Stomach (tissue), 4 donors: ENCODE measurements at regions not wholly inside any gene's neighbourhood (a gene's known extent, or its start where the extent isn't known, plus 50 kb on each side); places are given as distances from the start of the nearest gene placed in this dataset.

Experiments
- CTCF ChIP-seq, 7 experiments: fragments of 450-650 bp in 4 of 7; fragments of 200-600 bp in 3 of 7; sonication (generic) in 3 of 7; IDR thresholded peaks; one replicate each; pipeline ENCODE4 v1.5.1; 2016 to 2019; ENCODE audit warnings: antibody characterized with exemption in 7 of 7, control low read depth in 2 of 7, mild to moderate bottlenecking in 1 of 7
- EP300 ChIP-seq: sonication (generic); formaldehyde crosslinking; IDR thresholded peaks from one replicate; pipeline ENCODE4 v1.6.1; 2017; ENCODE audit warnings: antibody characterized with exemption
- POLR2A ChIP-seq, 4 donors: fragments of 450-650 bp; IDR thresholded peaks; one replicate each; pipeline ENCODE4 v1.6.1; 2016; ENCODE audit warnings: antibody characterized with exemption in 4 of 4, control low read depth in 2 of 4, mild to moderate bottlenecking in 1 of 4, moderate library complexity in 1 of 4
- POLR2AphosphoS5 ChIP-seq, 3 donors: sonication (generic); formaldehyde crosslinking; IDR thresholded peaks; one replicate each; pipeline ENCODE4 v1.6.1; 2016; ENCODE audit warnings: antibody characterized with exemption in 3 of 3

- TF ChIP-seq POLR2A (IDR thresholded peaks at IDR 0.05) = no peak
- no peak for TF ChIP-seq CTCF (IDR thresholded peaks at IDR 0.05)
- TF ChIP-seq EP300 = no peak
- TF ChIP-seq POLR2AphosphoS5 (IDR thresholded peaks at IDR 0.05) = no peak
Observed at GRCh38 chr2:121911036-121911435, 155.6 kb downstream of the TSN start.
